ENCODE measurements at regions not wholly inside any gene's neighbourhood (a gene's known extent, or its start where the extent isn't known, plus 50 kb on each side); places are given as distances from the start of the nearest gene placed in this dataset.

- TF ChIP-seq SUZ12 (IDR thresholded peaks at IDR 0.05; ENCODE audit: extremely low read depth, insufficient read depth, insufficient read length) (no peak), ZNF274 (IDR thresholded peaks at IDR 0.05; ENCODE audit: low read depth, low read length) (no peak), YY1 (IDR thresholded peaks at IDR 0.05; ENCODE audit: insufficient read depth, insufficient read length) (no peak)
- DNase-seq (ENCODE audit: low read depth, low spot score): no peak
- no peak overlapping the region for H3K4me3 ChIP-seq (ENCODE audit: insufficient read length, low read depth)
- H3K27me3 ChIP-seq (ENCODE audit: insufficient read depth, insufficient read length): no peaks in the 10 kb centered on the region
- H3K4me1 ChIP-seq (ENCODE audit: insufficient read depth, insufficient read length): no peaks in the 10 kb centered on the region
- no peaks in the 10 kb centered on the region for H3K36me3 ChIP-seq (ENCODE audit: insufficient read depth, insufficient read length, low read length)
- H3K9ac ChIP-seq (ENCODE audit: insufficient read length, low read depth): no peak overlapping the region
- H3K9me3 ChIP-seq (ENCODE audit: insufficient read depth, low read length): no peaks in the 10 kb centered on the region
Measured at GRCh38 chr15:24756101-24756500, 80.5 kb downstream of the NPAP1 start.

GRCh38 chr15:24760066-24760465, 84.5 kb downstream of the NPAP1 start:
- Histone ChIP-seq H3K36me3 (ENCODE audit: insufficient read depth, insufficient read length, low read length) (no peaks in the 10 kb centered on the region), H3K4me1 (ENCODE audit: insufficient read depth, insufficient read length) (no peaks in the 10 kb centered on the region), H3K9ac (ENCODE audit: insufficient read length, low read depth) (no peak overlapping the region), H3K4me3 (ENCODE audit: insufficient read length, low read depth) (no peak overlapping the region), H3K9me3 (ENCODE audit: insufficient read depth, low read length) (no peaks in the 10 kb centered on the region), H3K27me3 (ENCODE audit: insufficient read depth, insufficient read length) (no peaks in the 10 kb centered on the region)
- DNase-seq (ENCODE audit: low read depth, low spot score): no peak
- no peak for TF ChIP-seq SUZ12 (IDR thresholded peaks at IDR 0.05; ENCODE audit: extremely low read depth, insufficient read depth, insufficient read length)
- no peak for TF ChIP-seq YY1 (IDR thresholded peaks at IDR 0.05; ENCODE audit: insufficient read depth, insufficient read length)
- TF ChIP-seq ZNF274 (IDR thresholded peaks at IDR 0.05; ENCODE audit: low read depth, low read length): no peak

- no peaks in the 10 kb centered on the region for H3K4me1 ChIP-seq (ENCODE audit: insufficient read depth, insufficient read length)
- H3K9ac ChIP-seq (ENCODE audit: insufficient read length, low read depth): no peak overlapping the region
- TF ChIP-seq ZNF274 (IDR thresholded peaks at IDR 0.05; ENCODE audit: low read depth, low read length): no peak
- no peak for TF ChIP-seq SUZ12 (IDR thresholded peaks at IDR 0.05; ENCODE audit: extremely low read depth, insufficient read depth, insufficient read length)
- no peak for TF ChIP-seq YY1 (IDR thresholded peaks at IDR 0.05; ENCODE audit: insufficient read depth, insufficient read length)
- H3K27me3 ChIP-seq (ENCODE audit: insufficient read depth, insufficient read length): no peaks in the 10 kb centered on the region
- H3K4me3 ChIP-seq (ENCODE audit: insufficient read length, low read depth): no peak overlapping the region
- no peak for DNase-seq (ENCODE audit: low read depth, low spot score)
- H3K36me3 ChIP-seq (ENCODE audit: insufficient read depth, insufficient read length, low read length): no peaks in the 10 kb centered on the region
- no peaks in the 10 kb centered on the region for H3K9me3 ChIP-seq (ENCODE audit: insufficient read depth, low read length)
Measured at GRCh38 chr15:24761704-24762302, 86.2 kb downstream of the NPAP1 start.

DNA sequence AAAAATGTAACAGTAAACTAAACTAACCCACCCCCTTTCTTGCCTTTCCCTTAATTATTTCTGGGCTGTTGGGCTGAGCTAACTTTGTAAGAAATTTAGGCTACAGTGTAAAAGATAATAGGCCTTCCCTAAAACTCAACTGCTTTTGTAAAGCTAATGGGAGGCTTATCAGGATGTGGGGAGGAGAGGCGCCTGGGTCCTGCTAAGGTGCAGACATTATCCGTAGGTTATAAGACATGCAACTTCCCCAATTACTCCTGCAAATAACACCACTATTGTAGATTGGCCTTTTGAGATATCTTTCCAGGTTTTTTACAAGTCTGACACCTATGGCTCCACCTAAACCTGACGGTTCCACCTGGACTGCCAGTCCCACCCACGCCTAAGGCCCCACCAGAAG, 88.3 kb downstream of the NPAP1 start:
- TF ChIP-seq YY1 (IDR thresholded peaks at IDR 0.05; ENCODE audit: insufficient read depth, insufficient read length) (no peak), SUZ12 (IDR thresholded peaks at IDR 0.05; ENCODE audit: extremely low read depth, insufficient read depth, insufficient read length) (no peak), ZNF274 (IDR thresholded peaks at IDR 0.05; ENCODE audit: low read depth, low read length) (no peak)
- H3K36me3 ChIP-seq (ENCODE audit: insufficient read depth, insufficient read length, low read length): no peaks in the 10 kb centered on the region
- no peak for DNase-seq (ENCODE audit: low read depth, low spot score)
- no peak overlapping the region for H3K4me3 ChIP-seq (ENCODE audit: insufficient read length, low read depth)
- H3K27me3 ChIP-seq (ENCODE audit: insufficient read depth, insufficient read length): no peaks in the 10 kb centered on the region
- no peaks in the 10 kb centered on the region for H3K9me3 ChIP-seq (ENCODE audit: insufficient read depth, low read length)
- H3K9ac ChIP-seq (ENCODE audit: insufficient read length, low read depth): no peak overlapping the region
- H3K4me1 ChIP-seq (ENCODE audit: insufficient read depth, insufficient read length): no peaks in the 10 kb centered on the region

- no peaks in the 10 kb centered on the region for H3K4me1 ChIP-seq (ENCODE audit: insufficient read depth, insufficient read length)
- no peaks in the 10 kb centered on the region for H3K9me3 ChIP-seq (ENCODE audit: insufficient read depth, low read length)
- no peak for TF ChIP-seq SUZ12 (IDR thresholded peaks at IDR 0.05; ENCODE audit: extremely low read depth, insufficient read depth, insufficient read length)
- no peak for TF ChIP-seq ZNF274 (IDR thresholded peaks at IDR 0.05; ENCODE audit: low read depth, low read length)
- TF ChIP-seq YY1 (IDR thresholded peaks at IDR 0.05; ENCODE audit: insufficient read depth, insufficient read length): no peak
- no peaks in the 10 kb centered on the region for H3K36me3 ChIP-seq (ENCODE audit: insufficient read depth, insufficient read length, low read length)
- no peak for DNase-seq (ENCODE audit: low read depth, low spot score)
- no peaks in the 10 kb centered on the region for H3K27me3 ChIP-seq (ENCODE audit: insufficient read depth, insufficient read length)
- H3K4me3 ChIP-seq (ENCODE audit: insufficient read length, low read depth): no peak overlapping the region
- H3K9ac ChIP-seq (ENCODE audit: insufficient read length, low read depth): no peak overlapping the region
Measured at GRCh38 chr15:24764375-24765171, 89.0 kb downstream of the NPAP1 start.

DNA sequence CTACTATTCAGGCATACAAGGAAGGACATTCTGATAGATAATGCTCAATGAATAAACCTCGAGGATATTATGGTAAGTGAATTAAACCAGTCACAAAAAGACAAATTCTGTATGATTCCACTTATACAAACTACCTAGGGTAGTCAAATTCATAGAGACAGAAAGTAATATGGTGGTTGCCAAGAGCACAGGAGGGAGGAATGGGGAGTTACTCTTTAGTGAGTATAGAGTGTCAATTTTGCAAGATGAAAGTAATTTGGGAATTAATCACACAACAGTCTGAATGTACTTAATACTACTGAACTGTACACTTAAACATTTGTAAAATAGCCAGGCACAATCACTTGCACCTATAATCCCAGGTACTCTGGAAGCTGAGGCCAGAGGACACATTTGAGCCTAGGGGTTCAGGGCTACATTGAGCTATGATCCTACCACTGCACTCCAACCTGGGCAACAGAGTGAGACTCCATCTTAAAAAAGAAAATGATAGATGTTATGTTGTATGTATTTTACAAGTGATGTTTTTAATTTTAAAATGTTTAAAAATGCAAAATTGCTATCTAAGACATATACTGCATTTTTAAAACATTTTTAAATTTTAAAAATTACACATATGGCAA, 91.0 kb downstream of the NPAP1 start:
- no peaks in the 10 kb centered on the region for H3K36me3 ChIP-seq (ENCODE audit: insufficient read depth, insufficient read length, low read length)
- H3K4me1 ChIP-seq (ENCODE audit: insufficient read depth, insufficient read length): no peaks in the 10 kb centered on the region
- H3K4me3 ChIP-seq (ENCODE audit: insufficient read length, low read depth): no peak overlapping the region
- no peak for DNase-seq (ENCODE audit: low read depth, low spot score)
- no peaks in the 10 kb centered on the region for H3K9me3 ChIP-seq (ENCODE audit: insufficient read depth, low read length)
- no peak for TF ChIP-seq SUZ12 (IDR thresholded peaks at IDR 0.05; ENCODE audit: extremely low read depth, insufficient read depth, insufficient read length)
- no peak for TF ChIP-seq YY1 (IDR thresholded peaks at IDR 0.05; ENCODE audit: insufficient read depth, insufficient read length)
- TF ChIP-seq ZNF274 (IDR thresholded peaks at IDR 0.05; ENCODE audit: low read depth, low read length): no peak
- no peak overlapping the region for H3K9ac ChIP-seq (ENCODE audit: insufficient read length, low read depth)
- H3K27me3 ChIP-seq (ENCODE audit: insufficient read depth, insufficient read length): no peaks in the 10 kb centered on the region

DNA sequence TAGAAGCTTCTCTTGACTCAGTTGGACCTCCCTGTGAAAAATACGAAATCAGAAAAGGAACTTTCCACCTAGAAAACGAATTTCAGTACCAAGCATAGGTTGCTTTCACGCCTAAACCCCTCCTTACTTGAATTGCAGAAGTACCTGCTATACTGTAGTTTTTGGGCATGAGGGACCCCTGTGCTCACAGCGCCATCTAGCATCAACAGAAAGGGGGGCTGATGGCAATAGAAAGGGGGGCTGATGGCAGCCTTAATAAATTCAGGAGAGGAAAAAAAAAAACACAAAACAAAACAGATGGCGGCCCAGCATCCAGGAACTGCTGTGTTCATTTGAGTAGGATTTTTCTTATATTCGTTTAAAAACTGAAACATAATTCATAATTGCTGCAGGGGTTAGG, 96.7 kb downstream of the NPAP1 start:
- Histone ChIP-seq H3K4me3 (ENCODE audit: insufficient read length, low read depth) (peak overlapping the region; percentile 65), H3K9me3 (ENCODE audit: insufficient read depth, low read length) (no peaks in the 10 kb centered on the region), H3K27me3 (ENCODE audit: insufficient read depth, insufficient read length) (no peaks in the 10 kb centered on the region), H3K9ac (ENCODE audit: insufficient read length, low read depth) (peak overlapping the region; percentile 81), H3K4me1 (ENCODE audit: insufficient read depth, insufficient read length) (no peaks in the 10 kb centered on the region), H3K36me3 (ENCODE audit: insufficient read depth, insufficient read length, low read length) (no peaks in the 10 kb centered on the region)
- TF ChIP-seq ZNF274 (IDR thresholded peaks at IDR 0.05; ENCODE audit: low read depth, low read length) (no peak), YY1 (IDR thresholded peaks at IDR 0.05; ENCODE audit: insufficient read depth, insufficient read length) (no peak), SUZ12 (IDR thresholded peaks at IDR 0.05; ENCODE audit: extremely low read depth, insufficient read depth, insufficient read length) (no peak)
- DNase-seq (ENCODE audit: low read depth, low spot score): peak; percentile 42

All from NT2/D1 (cell line).